Right renal pelvis (tissue), 4 donors: ENCODE measurements at regions not wholly inside any gene's neighbourhood (a gene's known extent, or its start where the extent isn't known, plus 50 kb on each side); places are given as distances from the start of the nearest gene placed in this dataset.

Experiments used
- DNase-seq, 4 donors: peaks; one replicate each; pipeline ENCODE4 v3.0.0-alpha.2; 2013; ENCODE audit warnings: low read depth in 4 of 4, low spot score in 3 of 4, missing footprints in 1 of 4

GRCh38 chr20:11195169-11195568, 521.4 kb upstream of the JAG1 start:
- DNase-seq, result no peak

- DNase-seq, result no peak
Measured at GRCh38 chr20:11195899-11196558, 522.2 kb upstream of the JAG1 start.

- DNase-seq, result no peak
Measured at GRCh38 chr20:11197851-11198250, 524.1 kb upstream of the JAG1 start.

GRCh38 chr20:11200423-11200822, 526.6 kb upstream of the JAG1 start:
- no peak for DNase-seq

- no peak for DNase-seq
Measured at GRCh38 chr20:11204926-11205768, 531.3 kb upstream of the JAG1 start.

GRCh38 chr20:11205769-11206362, 532.1 kb upstream of the JAG1 start:
- no peak for DNase-seq

- DNase-seq, result no peak
Measured at GRCh38 chr20:11207749-11208502, 534.1 kb upstream of the JAG1 start.

- DNase-seq, result no peak
Measured at GRCh38 chr20:11210611-11211010, 536.8 kb upstream of the JAG1 start.

- DNase-seq, result no peak
Measured at GRCh38 chr20:11212272-11212671, 538.5 kb upstream of the JAG1 start.

GRCh38 chr20:11212902-11213301, 539.1 kb upstream of the JAG1 start:
- no peak for DNase-seq

- no peak for DNase-seq
Measured at GRCh38 chr20:11214256-11214840, 540.5 kb upstream of the JAG1 start.

GRCh38 chr20:11216451-11217314, 542.9 kb upstream of the JAG1 start:
- DNase-seq, result no peak

- no peak for DNase-seq
Measured at GRCh38 chr20:11217326-11218172, 543.8 kb upstream of the JAG1 start.

GRCh38 chr20:11218173-11218680, 544.4 kb upstream of the JAG1 start:
- DNase-seq, result no peak

GRCh38 chr20:11219192-11219591, 545.4 kb upstream of the JAG1 start:
- no peak for DNase-seq

- no peak for DNase-seq
Measured at GRCh38 chr20:11221046-11221445, 547.2 kb upstream of the JAG1 start.

- DNase-seq, result no peak
Measured at GRCh38 chr20:11222243-11222642, 548.4 kb upstream of the JAG1 start.

- DNase-seq, result no peak
Measured at GRCh38 chr20:11227602-11228001, 553.8 kb upstream of the JAG1 start.

- DNase-seq, result no peak
Measured at GRCh38 chr20:11229772-11230171, 556.0 kb upstream of the JAG1 start.
